ENCODE measurements at regions not wholly inside any gene's neighbourhood (a gene's known extent, or its start where the extent isn't known, plus 50 kb on each side); places are given as distances from the start of the nearest gene placed in this dataset.

- Histone ChIP-seq H3K36me3 (ENCODE audit: control insufficient read depth in 2 of 2, insufficient read depth in 1 of 2, low read length in 2 of 2) (no peaks in the 10 kb centered on the region), H3K27ac (ENCODE audit: extremely low read depth, low read depth, low read length) (no peak overlapping the region), H3K4me3 (ENCODE audit: low read depth, low read length) (no peak overlapping the region), H3K4me1 (ENCODE audit: control insufficient read depth, insufficient read depth, low read length) (no peaks in the 10 kb centered on the region), H3K9me3 (ENCODE audit: control insufficient read depth, insufficient read depth, low read depth, low read length) (no peaks in the 10 kb centered on the region)
- POLR2A ChIA-PET: no interaction called here
- CTCF ChIA-PET: interaction anchor here (0.7 kb wide), 1 partner anchor 100 kb away, joined by 3 read pairs; no protein-coding TSS in a partner anchor
- TF ChIP-seq ZNF776 (tag by site-specific recombination; IDR thresholded peaks at IDR 0.05; ENCODE audit: borderline replicate concordance): no peak
- TF ChIP-seq ZBTB20 (tag by site-specific recombination; IDR thresholded peaks at IDR 0.05): no peak
- no peak for TF ChIP-seq SCRT2 (tag by site-specific recombination; IDR thresholded peaks at IDR 0.05)
- TF ChIP-seq ZBTB48 (tag by site-specific recombination; IDR thresholded peaks at IDR 0.05): no peak
- TF ChIP-seq ZNF248 (tag by site-specific recombination; IDR thresholded peaks at IDR 0.05): no peak
- no peak for TF ChIP-seq ZNF223 (tag by site-specific recombination; IDR thresholded peaks at IDR 0.05)
- TF ChIP-seq ZNF473 (tag by site-specific recombination; IDR thresholded peaks at IDR 0.05): no peak
Observed at GRCh38 chr13:22086597-22087330, 415.9 kb downstream of the FGF9 start.

GRCh38 chr13:22090106-22090505 lies 419.2 kb downstream of the FGF9 start:
- ChIA-PET POLR2A (no interaction called here), CTCF (no interaction called here)
- no peaks in the 10 kb centered on the region for H3K9me3 ChIP-seq (ENCODE audit: control insufficient read depth, insufficient read depth, low read depth, low read length)
- no peak overlapping the region for H3K4me3 ChIP-seq (ENCODE audit: low read depth, low read length)
- TF ChIP-seq KLF16 (tag by site-specific recombination; IDR thresholded peaks at IDR 0.05): no peak
- no peak for TF ChIP-seq CTCF (tag by site-specific recombination; IDR thresholded peaks at IDR 0.05)
- TF ChIP-seq KLF7 (tag by site-specific recombination; IDR thresholded peaks at IDR 0.05; ENCODE audit: borderline replicate concordance): no peak
- TF ChIP-seq ZNF433 (tag by site-specific recombination; IDR thresholded peaks at IDR 0.05; ENCODE audit: low read depth): no peak
- TF ChIP-seq ZNF366 (tag by site-specific recombination; conservative IDR thresholded peaks at IDR 0.05): no peak
- TF ChIP-seq INSM2 (tag by site-specific recombination; IDR thresholded peaks at IDR 0.05): no peak
- TF ChIP-seq GLIS2 (tag by site-specific recombination; IDR thresholded peaks at IDR 0.05): no peak
- no peak for TF ChIP-seq OSR2 (tag by site-specific recombination; IDR thresholded peaks at IDR 0.05)
- TF ChIP-seq ZNF112 (tag by site-specific recombination; IDR thresholded peaks at IDR 0.05): no peak
- TF ChIP-seq SP3 (tag by site-specific recombination; IDR thresholded peaks at IDR 0.05): no peak
- TF ChIP-seq ZNF521 (tag by site-specific recombination; IDR thresholded peaks at IDR 0.05): no peak
- TF ChIP-seq ZNF768 (tag by site-specific recombination; IDR thresholded peaks at IDR 0.05): no peak
- TF ChIP-seq ZBTB6 (tag by site-specific recombination; IDR thresholded peaks at IDR 0.05): no peak
- no peak for TF ChIP-seq ZBTB11 (tag by site-specific recombination; conservative IDR thresholded peaks at IDR 0.05; ENCODE audit: low read depth)
- no peak for TF ChIP-seq ZNF214 (tag by site-specific recombination; IDR thresholded peaks at IDR 0.05; ENCODE audit: borderline replicate concordance)
- TF ChIP-seq ZNF629 (tag by site-specific recombination; IDR thresholded peaks at IDR 0.05): no peak
- no peak for TF ChIP-seq ZNF398 (tag by site-specific recombination; IDR thresholded peaks at IDR 0.05)
- TF ChIP-seq ZNF274 (IDR thresholded peaks at IDR 0.05; ENCODE audit: low read length): no peak
- TF ChIP-seq ZNF274 (tag by site-specific recombination; IDR thresholded peaks at IDR 0.05; ENCODE audit: borderline replicate concordance): no peak
- no peaks in the 10 kb centered on the region for H3K36me3 ChIP-seq (ENCODE audit: control insufficient read depth in 2 of 2, insufficient read depth in 1 of 2, low read length in 2 of 2)
- H3K27ac ChIP-seq (ENCODE audit: extremely low read depth, low read depth, low read length): no peak overlapping the region
- no peaks in the 10 kb centered on the region for H3K4me1 ChIP-seq (ENCODE audit: control insufficient read depth, insufficient read depth, low read length)
